ENCODE measurements at regions not wholly inside any gene's neighbourhood (a gene's known extent, or its start where the extent isn't known, plus 50 kb on each side); places are given as distances from the start of the nearest gene placed in this dataset.
"Not testable (repeated sequence)": the region's sequence is repeated elsewhere in the genome, so short reads cannot be mapped to it uniquely, and the experiment has no call there.

DNA sequence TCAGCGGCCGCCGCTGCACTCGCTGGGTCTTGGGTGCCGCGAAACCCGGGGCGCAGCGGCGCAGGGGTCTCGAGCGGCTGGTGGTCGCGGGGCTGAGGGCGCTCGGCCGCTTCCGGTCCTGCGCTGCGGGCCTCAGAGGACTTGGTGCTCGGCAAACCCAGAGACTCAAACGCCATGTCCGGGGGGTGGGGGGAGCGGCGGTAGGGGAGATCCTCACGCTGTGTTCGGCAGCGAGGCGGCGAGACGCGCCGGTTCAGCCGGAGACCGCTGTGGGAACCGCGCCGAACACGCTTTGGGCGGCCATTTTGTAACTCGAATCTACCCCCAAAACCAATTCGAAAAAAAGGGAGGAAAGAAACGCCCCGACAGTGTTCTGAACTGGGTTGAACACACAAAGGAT lies 317.5 kb upstream of the CDH18 start:
- no peak for DNase-seq (ENCODE audit: low spot score)
- Mint-ChIP-seq H3K4me3 (no peak overlapping the region), H3K9me3 (no peaks in the 10 kb centered on the region), H3K4me1 (no peaks in the 10 kb centered on the region), H3K27me3 (ENCODE audit: low read depth) (no peaks in the 10 kb centered on the region), H3K36me3 (no peaks in the 10 kb centered on the region), H3K27ac (no peak overlapping the region)
- ChIA-PET CTCF (no interaction called here), POLR2A (no interaction called here)
- ATAC-seq = no peak
- TF ChIP-seq TP53 (CRISPR knock-in tag; IDR thresholded peaks at IDR 0.05) (no peak), HMGA2 (CRISPR knock-in tag; IDR thresholded peaks at IDR 0.05) (no peak), ZNF671 (CRISPR knock-in tag; IDR thresholded peaks at IDR 0.05) (no peak), ZNF121 (CRISPR knock-in tag; IDR thresholded peaks at IDR 0.05) (no peak), ATF1 (CRISPR knock-in tag; IDR thresholded peaks at IDR 0.05) (no peak)

DNA sequence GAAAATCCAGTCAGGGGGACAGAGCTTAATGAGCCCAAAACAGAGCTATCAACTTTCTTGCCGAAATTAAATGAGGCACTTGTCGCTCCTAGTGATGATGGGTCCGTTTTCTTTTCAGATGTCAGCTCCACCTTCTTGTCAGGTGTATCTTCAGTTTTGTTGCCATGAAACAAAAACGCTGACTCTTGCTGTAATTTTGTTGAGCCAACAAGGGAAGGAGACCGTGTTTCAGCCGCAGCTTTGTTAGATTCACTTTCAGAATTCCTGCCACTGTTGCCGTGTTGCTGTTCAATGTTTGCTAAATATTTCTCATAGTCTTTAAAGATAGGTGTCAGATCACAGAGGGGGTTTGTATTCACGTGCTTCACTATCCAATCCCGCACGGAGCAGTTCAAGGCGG lies 316.6 kb upstream of the CDH18 start:
- H3K27me3 Mint-ChIP-seq (ENCODE audit: low read depth); H3K4me3 Mint-ChIP-seq; POLR2A ChIA-PET; CTCF ChIA-PET; ATAC-seq; DNase-seq (ENCODE audit: low spot score); H3K27ac Mint-ChIP-seq; H3K9me3 Mint-ChIP-seq; H3K36me3 Mint-ChIP-seq; H3K4me1 Mint-ChIP-seq: not testable (repeated sequence)

DNA sequence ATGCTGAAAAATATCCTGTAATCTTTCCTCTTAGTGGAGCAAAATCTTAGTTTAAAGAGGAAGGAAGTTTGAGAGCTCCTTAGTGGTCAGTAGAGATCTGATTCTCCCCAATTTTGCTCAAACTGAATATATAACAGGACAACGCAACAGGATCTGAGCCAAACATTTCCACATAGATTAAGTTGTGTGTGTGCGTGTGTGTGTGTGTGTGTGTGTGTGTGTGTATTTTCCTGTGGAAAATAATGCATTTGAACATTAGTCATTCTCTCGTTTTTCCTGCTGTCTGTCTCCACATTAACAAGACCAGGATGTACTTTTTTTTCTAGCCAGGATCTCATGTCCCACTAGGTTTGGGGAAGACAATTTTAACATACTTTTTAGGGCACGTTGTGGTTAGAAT lies 312.1 kb upstream of the CDH18 start:
- Mint-ChIP-seq H3K4me1 (no peaks in the 10 kb centered on the region), H3K36me3 (no peaks in the 10 kb centered on the region), H3K4me3 (no peak overlapping the region), H3K9me3 (no peaks in the 10 kb centered on the region), H3K27ac (no peak overlapping the region), H3K27me3 (ENCODE audit: low read depth) (no peaks in the 10 kb centered on the region)
- DNase-seq (ENCODE audit: low spot score) (no peak), ATAC-seq (no peak)
- POLR2A ChIA-PET = no interaction called here
- CTCF ChIA-PET = no interaction called here
- TF ChIP-seq, protein P1, sequence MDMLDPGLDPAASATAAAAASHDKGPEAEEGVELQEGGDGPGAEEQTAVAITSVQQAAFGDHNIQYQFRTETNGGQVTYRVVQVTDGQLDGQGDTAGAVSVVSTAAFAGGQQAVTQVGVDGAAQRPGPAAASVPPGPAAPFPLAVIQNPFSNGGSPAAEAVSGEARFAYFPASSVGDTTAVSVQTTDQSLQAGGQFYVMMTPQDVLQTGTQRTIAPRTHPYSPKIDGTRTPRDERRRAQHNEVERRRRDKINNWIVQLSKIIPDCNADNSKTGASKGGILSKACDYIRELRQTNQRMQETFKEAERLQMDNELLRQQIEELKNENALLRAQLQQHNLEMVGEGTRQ (CRISPR knock-in tag; IDR thresholded peaks at IDR 0.05) = no peak
- TF ChIP-seq ZNF423 (CRISPR knock-in tag; IDR thresholded peaks at IDR 0.05) (no peak), ATF3 (CRISPR knock-in tag; conservative IDR thresholded peaks at IDR 0.05) (no peak), ARID4B (CRISPR knock-in tag; IDR thresholded peaks at IDR 0.05; ENCODE audit: borderline replicate concordance) (no peak), E2F1 (CRISPR knock-in tag; IDR thresholded peaks at IDR 0.05) (no peak), ZNF281 (CRISPR knock-in tag; IDR thresholded peaks at IDR 0.05) (no peak), MYBL2 (CRISPR knock-in tag; IDR thresholded peaks at IDR 0.05) (no peak)
- TF ChIP-seq, protein P2, sequence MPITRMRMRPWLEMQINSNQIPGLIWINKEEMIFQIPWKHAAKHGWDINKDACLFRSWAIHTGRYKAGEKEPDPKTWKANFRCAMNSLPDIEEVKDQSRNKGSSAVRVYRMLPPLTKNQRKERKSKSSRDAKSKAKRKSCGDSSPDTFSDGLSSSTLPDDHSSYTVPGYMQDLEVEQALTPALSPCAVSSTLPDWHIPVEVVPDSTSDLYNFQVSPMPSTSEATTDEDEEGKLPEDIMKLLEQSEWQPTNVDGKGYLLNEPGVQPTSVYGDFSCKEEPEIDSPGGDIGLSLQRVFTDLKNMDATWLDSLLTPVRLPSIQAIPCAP (CRISPR knock-in tag; IDR thresholded peaks at IDR 0.05) = no peak
- TF ChIP-seq, protein P3, sequence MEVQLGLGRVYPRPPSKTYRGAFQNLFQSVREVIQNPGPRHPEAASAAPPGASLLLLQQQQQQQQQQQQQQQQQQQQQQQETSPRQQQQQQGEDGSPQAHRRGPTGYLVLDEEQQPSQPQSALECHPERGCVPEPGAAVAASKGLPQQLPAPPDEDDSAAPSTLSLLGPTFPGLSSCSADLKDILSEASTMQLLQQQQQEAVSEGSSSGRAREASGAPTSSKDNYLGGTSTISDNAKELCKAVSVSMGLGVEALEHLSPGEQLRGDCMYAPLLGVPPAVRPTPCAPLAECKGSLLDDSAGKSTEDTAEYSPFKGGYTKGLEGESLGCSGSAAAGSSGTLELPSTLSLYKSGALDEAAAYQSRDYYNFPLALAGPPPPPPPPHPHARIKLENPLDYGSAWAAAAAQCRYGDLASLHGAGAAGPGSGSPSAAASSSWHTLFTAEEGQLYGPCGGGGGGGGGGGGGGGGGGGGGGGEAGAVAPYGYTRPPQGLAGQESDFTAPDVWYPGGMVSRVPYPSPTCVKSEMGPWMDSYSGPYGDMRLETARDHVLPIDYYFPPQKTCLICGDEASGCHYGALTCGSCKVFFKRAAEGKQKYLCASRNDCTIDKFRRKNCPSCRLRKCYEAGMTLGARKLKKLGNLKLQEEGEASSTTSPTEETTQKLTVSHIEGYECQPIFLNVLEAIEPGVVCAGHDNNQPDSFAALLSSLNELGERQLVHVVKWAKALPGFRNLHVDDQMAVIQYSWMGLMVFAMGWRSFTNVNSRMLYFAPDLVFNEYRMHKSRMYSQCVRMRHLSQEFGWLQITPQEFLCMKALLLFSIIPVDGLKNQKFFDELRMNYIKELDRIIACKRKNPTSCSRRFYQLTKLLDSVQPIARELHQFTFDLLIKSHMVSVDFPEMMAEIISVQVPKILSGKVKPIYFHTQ (CRISPR knock-in tag; IDR thresholded peaks at IDR 0.05) = no peak
- TF ChIP-seq, protein P4, sequence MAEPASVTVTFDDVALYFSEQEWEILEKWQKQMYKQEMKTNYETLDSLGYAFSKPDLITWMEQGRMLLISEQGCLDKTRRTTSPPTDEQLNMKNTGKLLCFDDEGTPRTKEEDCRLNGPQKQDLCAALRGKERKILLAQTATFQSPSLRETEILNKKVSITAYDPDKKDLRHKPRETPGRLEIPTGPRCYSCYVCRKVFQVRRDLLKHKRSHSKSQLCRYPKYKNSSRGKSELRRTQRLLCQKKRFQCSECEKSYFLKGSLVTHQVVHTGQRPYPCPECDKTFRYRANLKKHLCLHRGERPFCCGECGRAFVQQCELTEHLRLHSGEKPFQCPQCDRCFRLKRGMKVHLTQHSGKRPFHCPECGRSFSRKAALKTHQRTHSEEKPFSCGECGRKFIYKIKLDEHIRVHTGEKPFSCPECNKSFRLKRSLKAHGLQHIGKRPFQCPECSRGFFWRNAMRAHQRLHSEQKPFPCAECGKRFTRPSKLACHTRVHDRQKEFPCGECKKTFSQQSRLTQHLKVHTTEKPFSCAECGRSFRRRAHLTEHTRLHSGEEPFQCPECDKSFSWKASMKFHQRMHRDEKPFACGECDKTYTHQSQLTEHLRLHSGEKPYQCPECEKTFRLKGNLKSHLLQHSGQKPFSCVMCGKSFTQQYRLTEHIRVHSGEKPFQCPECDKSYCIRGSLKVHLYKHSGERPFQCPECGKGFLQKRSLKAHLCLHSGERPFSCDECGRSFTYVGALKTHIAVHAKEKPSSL (CRISPR knock-in tag; conservative IDR thresholded peaks at IDR 0.05) = no peak
